ENCODE measurements at regions not wholly inside any gene's neighbourhood (a gene's known extent, or its start where the extent isn't known, plus 50 kb on each side); places are given as distances from the start of the nearest gene placed in this dataset.

DNA sequence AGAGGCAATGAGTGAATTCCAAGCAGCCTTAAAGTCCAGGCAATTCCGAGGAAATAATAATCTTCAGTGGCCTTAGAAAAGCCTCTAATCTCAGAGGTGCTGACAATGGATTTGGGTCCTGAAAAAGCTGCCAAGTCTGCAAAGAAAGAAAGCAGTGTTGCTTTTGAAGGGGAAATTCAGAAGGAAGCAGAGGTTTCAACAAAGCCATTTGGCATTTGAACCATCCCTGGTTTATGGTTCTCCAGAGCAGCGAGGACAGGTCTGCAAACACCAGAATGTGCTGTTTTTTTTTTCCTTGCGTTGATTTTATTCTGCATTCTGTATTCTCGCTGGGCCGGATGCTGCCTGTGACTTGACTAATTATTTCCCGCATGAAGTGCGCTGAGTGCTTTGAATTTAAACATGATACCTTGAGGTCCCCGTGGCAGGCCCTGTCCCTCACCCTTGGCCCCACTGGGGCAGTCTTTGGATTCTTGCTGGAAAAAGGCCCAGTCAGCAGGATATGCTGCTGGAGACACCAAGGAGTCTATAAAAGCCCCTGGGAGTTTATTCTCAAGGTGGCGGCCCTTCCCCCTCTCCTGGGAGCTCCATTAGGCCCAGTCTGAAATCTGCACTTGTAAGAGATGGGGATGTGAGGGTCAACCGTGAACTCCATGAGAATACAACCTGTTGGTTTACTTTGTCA is 338.3 kb downstream of the HAPSTR1 start (continued):
- TF ChIP-seq, protein P1, sequence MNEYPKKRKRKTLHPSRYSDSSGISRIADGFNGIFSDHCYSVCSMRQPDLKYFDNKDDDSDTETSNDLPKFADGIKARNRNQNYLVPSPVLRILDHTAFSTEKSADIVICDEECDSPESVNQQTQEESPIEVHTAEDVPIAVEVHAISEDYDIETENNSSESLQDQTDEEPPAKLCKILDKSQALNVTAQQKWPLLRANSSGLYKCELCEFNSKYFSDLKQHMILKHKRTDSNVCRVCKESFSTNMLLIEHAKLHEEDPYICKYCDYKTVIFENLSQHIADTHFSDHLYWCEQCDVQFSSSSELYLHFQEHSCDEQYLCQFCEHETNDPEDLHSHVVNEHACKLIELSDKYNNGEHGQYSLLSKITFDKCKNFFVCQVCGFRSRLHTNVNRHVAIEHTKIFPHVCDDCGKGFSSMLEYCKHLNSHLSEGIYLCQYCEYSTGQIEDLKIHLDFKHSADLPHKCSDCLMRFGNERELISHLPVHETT (tag by site-specific recombination; IDR thresholded peaks at IDR 0.05): no peak
- TF ChIP-seq ZNF585B (tag by site-specific recombination; IDR thresholded peaks at IDR 0.05) (no peak), ZNF157 (tag by site-specific recombination; IDR thresholded peaks at IDR 0.05) (no peak), ZNF19 (tag by site-specific recombination; IDR thresholded peaks at IDR 0.05; ENCODE audit: low read depth) (no peak), ZNF558 (tag by site-specific recombination; IDR thresholded peaks at IDR 0.05) (no peak), KLF1 (tag by site-specific recombination; IDR thresholded peaks at IDR 0.05) (no peak), ZNF175 (tag by site-specific recombination; IDR thresholded peaks at IDR 0.05) (no peak), TRIM28 (IDR thresholded peaks at IDR 0.05; ENCODE audit: borderline replicate concordance, low read length) (no peak), ZNF571 (tag by site-specific recombination; IDR thresholded peaks at IDR 0.05) (no peak)
- TF ChIP-seq, protein P2, sequence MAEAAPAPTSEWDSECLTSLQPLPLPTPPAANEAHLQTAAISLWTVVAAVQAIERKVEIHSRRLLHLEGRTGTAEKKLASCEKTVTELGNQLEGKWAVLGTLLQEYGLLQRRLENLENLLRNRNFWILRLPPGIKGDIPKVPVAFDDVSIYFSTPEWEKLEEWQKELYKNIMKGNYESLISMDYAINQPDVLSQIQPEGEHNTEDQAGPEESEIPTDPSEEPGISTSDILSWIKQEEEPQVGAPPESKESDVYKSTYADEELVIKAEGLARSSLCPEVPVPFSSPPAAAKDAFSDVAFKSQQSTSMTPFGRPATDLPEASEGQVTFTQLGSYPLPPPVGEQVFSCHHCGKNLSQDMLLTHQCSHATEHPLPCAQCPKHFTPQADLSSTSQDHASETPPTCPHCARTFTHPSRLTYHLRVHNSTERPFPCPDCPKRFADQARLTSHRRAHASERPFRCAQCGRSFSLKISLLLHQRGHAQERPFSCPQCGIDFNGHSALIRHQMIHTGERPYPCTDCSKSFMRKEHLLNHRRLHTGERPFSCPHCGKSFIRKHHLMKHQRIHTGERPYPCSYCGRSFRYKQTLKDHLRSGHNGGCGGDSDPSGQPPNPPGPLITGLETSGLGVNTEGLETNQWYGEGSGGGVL (tag by site-specific recombination; IDR thresholded peaks at IDR 0.05): no peak
- TF ChIP-seq, protein P3, sequence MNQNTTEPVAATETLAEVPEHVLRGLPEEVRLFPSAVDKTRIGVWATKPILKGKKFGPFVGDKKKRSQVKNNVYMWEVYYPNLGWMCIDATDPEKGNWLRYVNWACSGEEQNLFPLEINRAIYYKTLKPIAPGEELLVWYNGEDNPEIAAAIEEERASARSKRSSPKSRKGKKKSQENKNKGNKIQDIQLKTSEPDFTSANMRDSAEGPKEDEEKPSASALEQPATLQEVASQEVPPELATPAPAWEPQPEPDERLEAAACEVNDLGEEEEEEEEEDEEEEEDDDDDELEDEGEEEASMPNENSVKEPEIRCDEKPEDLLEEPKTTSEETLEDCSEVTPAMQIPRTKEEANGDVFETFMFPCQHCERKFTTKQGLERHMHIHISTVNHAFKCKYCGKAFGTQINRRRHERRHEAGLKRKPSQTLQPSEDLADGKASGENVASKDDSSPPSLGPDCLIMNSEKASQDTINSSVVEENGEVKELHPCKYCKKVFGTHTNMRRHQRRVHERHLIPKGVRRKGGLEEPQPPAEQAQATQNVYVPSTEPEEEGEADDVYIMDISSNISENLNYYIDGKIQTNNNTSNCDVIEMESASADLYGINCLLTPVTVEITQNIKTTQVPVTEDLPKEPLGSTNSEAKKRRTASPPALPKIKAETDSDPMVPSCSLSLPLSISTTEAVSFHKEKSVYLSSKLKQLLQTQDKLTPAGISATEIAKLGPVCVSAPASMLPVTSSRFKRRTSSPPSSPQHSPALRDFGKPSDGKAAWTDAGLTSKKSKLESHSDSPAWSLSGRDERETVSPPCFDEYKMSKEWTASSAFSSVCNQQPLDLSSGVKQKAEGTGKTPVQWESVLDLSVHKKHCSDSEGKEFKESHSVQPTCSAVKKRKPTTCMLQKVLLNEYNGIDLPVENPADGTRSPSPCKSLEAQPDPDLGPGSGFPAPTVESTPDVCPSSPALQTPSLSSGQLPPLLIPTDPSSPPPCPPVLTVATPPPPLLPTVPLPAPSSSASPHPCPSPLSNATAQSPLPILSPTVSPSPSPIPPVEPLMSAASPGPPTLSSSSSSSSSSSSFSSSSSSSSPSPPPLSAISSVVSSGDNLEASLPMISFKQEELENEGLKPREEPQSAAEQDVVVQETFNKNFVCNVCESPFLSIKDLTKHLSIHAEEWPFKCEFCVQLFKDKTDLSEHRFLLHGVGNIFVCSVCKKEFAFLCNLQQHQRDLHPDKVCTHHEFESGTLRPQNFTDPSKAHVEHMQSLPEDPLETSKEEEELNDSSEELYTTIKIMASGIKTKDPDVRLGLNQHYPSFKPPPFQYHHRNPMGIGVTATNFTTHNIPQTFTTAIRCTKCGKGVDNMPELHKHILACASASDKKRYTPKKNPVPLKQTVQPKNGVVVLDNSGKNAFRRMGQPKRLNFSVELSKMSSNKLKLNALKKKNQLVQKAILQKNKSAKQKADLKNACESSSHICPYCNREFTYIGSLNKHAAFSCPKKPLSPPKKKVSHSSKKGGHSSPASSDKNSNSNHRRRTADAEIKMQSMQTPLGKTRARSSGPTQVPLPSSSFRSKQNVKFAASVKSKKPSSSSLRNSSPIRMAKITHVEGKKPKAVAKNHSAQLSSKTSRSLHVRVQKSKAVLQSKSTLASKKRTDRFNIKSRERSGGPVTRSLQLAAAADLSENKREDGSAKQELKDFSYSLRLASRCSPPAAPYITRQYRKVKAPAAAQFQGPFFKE (tag by site-specific recombination; IDR thresholded peaks at IDR 0.05; ENCODE audit: borderline replicate concordance): no peak

DNA sequence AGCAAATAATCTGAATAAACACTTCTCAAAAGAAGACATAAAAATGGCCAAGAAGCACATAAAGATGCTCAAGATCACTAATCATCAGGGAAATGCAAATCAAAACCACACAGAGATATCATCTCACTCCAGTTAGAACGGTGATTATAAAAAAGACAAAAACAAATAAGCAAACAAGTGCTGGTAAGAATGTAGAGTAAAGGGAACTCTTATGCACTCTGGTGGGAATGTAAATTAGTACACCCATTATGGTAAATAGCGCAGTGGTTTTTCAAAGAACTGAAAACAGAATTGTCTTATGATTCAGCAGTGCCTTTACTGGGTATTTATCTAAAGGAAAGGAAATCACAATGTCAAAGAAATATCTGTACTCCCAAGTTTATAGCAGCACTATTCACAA is 343.2 kb downstream of the HAPSTR1 start:
- H3K36me3 ChIP-seq (ENCODE audit: control insufficient read depth in 2 of 2, insufficient read depth in 1 of 2, low read length in 2 of 2): no peaks in the 10 kb centered on the region
- ChIA-PET CTCF (no interaction called here), POLR2A (no interaction called here)
- no peak overlapping the region for H3K4me3 ChIP-seq (ENCODE audit: low read depth, low read length)
- H3K9me3 ChIP-seq (ENCODE audit: control insufficient read depth, insufficient read depth, low read depth, low read length): no peaks in the 10 kb centered on the region
- TF ChIP-seq, protein P4, sequence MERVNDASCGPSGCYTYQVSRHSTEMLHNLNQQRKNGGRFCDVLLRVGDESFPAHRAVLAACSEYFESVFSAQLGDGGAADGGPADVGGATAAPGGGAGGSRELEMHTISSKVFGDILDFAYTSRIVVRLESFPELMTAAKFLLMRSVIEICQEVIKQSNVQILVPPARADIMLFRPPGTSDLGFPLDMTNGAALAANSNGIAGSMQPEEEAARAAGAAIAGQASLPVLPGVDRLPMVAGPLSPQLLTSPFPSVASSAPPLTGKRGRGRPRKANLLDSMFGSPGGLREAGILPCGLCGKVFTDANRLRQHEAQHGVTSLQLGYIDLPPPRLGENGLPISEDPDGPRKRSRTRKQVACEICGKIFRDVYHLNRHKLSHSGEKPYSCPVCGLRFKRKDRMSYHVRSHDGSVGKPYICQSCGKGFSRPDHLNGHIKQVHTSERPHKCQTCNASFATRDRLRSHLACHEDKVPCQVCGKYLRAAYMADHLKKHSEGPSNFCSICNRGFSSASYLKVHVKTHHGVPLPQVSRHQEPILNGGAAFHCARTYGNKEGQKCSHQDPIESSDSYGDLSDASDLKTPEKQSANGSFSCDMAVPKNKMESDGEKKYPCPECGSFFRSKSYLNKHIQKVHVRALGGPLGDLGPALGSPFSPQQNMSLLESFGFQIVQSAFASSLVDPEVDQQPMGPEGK (tag by site-specific recombination; IDR thresholded peaks at IDR 0.05): no peak
- no peak for TF ChIP-seq ZBTB7A (tag by site-specific recombination; IDR thresholded peaks at IDR 0.05; ENCODE audit: low read depth)
- H3K4me1 ChIP-seq (ENCODE audit: control insufficient read depth, insufficient read depth, low read length): no peaks in the 10 kb centered on the region
- H3K27ac ChIP-seq (ENCODE audit: extremely low read depth, low read depth, low read length): no peak overlapping the region
